Panc1 (cell line): ENCODE measurements at regions not wholly inside any gene's neighbourhood (a gene's known extent, or its start where the extent isn't known, plus 50 kb on each side); places are given as distances from the start of the nearest gene placed in this dataset.

Source experiments
- ATAC-seq: fragments of 200-7000 bp; cut with Tn5 transposase; 2 replicates; pipeline ENCODE4 v1.9.1; 2020; ENCODE audit warnings: mild to moderate bottlenecking, moderate library complexity
- BruUV-seq: library from RNA; stranded (reverse); fragments of 400-500 nt; replicated peaks from 2 replicates; lab custom pipeline; 2021; lab: Mats Ljungman, UMichigan
- CTCF ChIA-PET: fragments of 300-600 bp; sonication (Branson Sonifier 250); formaldehyde crosslinking; loops from one replicate; lab custom pipeline; 2022; ENCODE audit warnings: antibody characterized with exemption; lab: Charles Lee
- POLR2A ChIA-PET: fragments of 300-600 bp; sonication (Branson Sonifier 250); formaldehyde crosslinking; loops from one replicate; lab custom pipeline; 2022; ENCODE audit warnings: antibody characterized with exemption; lab: Charles Lee
- DNase-seq: peaks from one replicate; pipeline ENCODE4 v3.0.0-alpha.2; 2010; ENCODE audit warnings: low read depth, low spot score
- H3K27ac ChIP-seq: 2 replicates; pipeline ENCODE4 v1.5.1; 2011; ENCODE audit warnings: mild to moderate bottlenecking, low read length, inconsistent platforms
- H3K27me3 ChIP-seq: fragments of 200-500 bp; sonication (Bioruptor generic); 2 replicates; pipeline ENCODE4 v1.6.0; 2014; ENCODE audit warnings: low read length, inconsistent platforms; ENCODE audit not compliant: control insufficient read depth, insufficient read depth
- H3K36me3 ChIP-seq: fragments of 200-500 bp; sonication (Bioruptor generic); 2 replicates; pipeline ENCODE4 v1.5.1; 2014; ENCODE audit warnings: inconsistent platforms, mild to moderate bottlenecking, low read length, moderate library complexity; ENCODE audit not compliant: control insufficient read depth, insufficient read depth
- H3K4me1 ChIP-seq: 2 replicates; pipeline ENCODE4 v1.5.1; 2011; ENCODE audit warnings: inconsistent platforms, mild to moderate bottlenecking, low read length, moderate library complexity; ENCODE audit not compliant: control insufficient read depth, insufficient read depth
- H3K4me3 ChIP-seq, 2 experiments: 2 replicates each; pipeline ENCODE4 v1.5.1; 2011 to 2012; ENCODE audit warnings: low read depth in 2 of 2, low read length in 2 of 2, mild to moderate bottlenecking in 2 of 2, inconsistent platforms in 1 of 2, moderate library complexity in 1 of 2
- H3K9me3 ChIP-seq: fragments of 200-500 bp; sonication (Bioruptor generic); 2 replicates; pipeline ENCODE4 v1.5.1; 2014; ENCODE audit warnings: low read depth, mild to moderate bottlenecking, inconsistent platforms, low read length, moderate library complexity; ENCODE audit not compliant: control insufficient read depth, insufficient read depth
- POLR2AphosphoS5 ChIP-seq: IDR thresholded peaks from 2 replicates; pipeline ENCODE4 v1.6.1; 2012; ENCODE audit warnings: mild to moderate bottlenecking, low read depth, low read length, moderate library complexity
- REST ChIP-seq, 2 experiments: IDR thresholded peaks; 2 replicates each; pipeline ENCODE4 v1.6.1; 2011 to 2012; ENCODE audit warnings: low read depth in 2 of 2, control low read depth in 1 of 2, low read length in 1 of 2, mild to moderate bottlenecking in 1 of 2, moderate library complexity in 1 of 2; ENCODE audit not compliant: insufficient read depth in 1 of 2
- SIN3A ChIP-seq: IDR thresholded peaks from 2 replicates; pipeline ENCODE4 v1.6.1; 2012; ENCODE audit warnings: low read depth, mild to moderate bottlenecking, low read length, moderate library complexity, borderline replicate concordance; ENCODE audit not compliant: insufficient read depth
- TCF7L2 ChIP-seq: IDR thresholded peaks from 2 replicates; pipeline ENCODE4 v1.6.1; 2011; ENCODE audit warnings: mild to moderate bottlenecking, low read depth, low read length, inconsistent platforms
- in situ Hi-C: cut with HindIII; loops from 2 replicates; pipeline ENCODE4 v1.10.0; 2016; ENCODE audit warnings: low sequenced_read_pairs, low pct_unique_long_range_greater_than_20kb
- intact Hi-C: fragments of 100-400 bp; cut with micrococcal nuclease; formaldehyde crosslinking; loops from one replicate; pipeline ENCODE4 v1.10.0; 2022; ENCODE audit not compliant: unreplicated experiment
- TF ChIP-seq, protein P1 (sequence below): fragments of 450-650 bp; IDR thresholded peaks from 2 replicates; pipeline ENCODE4 v1.5.1; 2017; ENCODE audit warnings: mild to moderate bottlenecking

GRCh38 chr5:143966280-143966679 is 154.3 kb downstream of the HMHB1 start:
- Histone ChIP-seq H3K27ac (no peak overlapping the region), H3K36me3 (no peaks in the 10 kb centered on the region), H3K4me1 (no peaks in the 10 kb centered on the region), H3K27me3 (peaks cover 2% of the 10 kb centered on the region; the same call in 1 of the 2 replicates), H3K4me3 (no peak overlapping the region), H3K9me3 (no peaks in the 10 kb centered on the region)
- in situ Hi-C loops (no loop called here), intact Hi-C loops (no loop called here)
- CTCF ChIA-PET = no interaction called here
- POLR2A ChIA-PET = no interaction called here
- BruUV-seq = no TSS peak
- DNase-seq (no peak), ATAC-seq (no peak)
- TF ChIP-seq, protein P1, sequence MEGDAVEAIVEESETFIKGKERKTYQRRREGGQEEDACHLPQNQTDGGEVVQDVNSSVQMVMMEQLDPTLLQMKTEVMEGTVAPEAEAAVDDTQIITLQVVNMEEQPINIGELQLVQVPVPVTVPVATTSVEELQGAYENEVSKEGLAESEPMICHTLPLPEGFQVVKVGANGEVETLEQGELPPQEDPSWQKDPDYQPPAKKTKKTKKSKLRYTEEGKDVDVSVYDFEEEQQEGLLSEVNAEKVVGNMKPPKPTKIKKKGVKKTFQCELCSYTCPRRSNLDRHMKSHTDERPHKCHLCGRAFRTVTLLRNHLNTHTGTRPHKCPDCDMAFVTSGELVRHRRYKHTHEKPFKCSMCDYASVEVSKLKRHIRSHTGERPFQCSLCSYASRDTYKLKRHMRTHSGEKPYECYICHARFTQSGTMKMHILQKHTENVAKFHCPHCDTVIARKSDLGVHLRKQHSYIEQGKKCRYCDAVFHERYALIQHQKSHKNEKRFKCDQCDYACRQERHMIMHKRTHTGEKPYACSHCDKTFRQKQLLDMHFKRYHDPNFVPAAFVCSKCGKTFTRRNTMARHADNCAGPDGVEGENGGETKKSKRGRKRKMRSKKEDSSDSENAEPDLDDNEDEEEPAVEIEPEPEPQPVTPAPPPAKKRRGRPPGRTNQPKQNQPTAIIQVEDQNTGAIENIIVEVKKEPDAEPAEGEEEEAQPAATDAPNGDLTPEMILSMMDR = no peak
- TF ChIP-seq SIN3A (no peak), REST (IDR thresholded peaks at IDR 0.05; ENCODE audit: insufficient read depth in 1 of 2, low read depth in 2 of 2, low read length in 1 of 2) (no peak), POLR2AphosphoS5 (no peak), TCF7L2 (no peak)

GRCh38 chr5:143968071-143968878 is 156.3 kb downstream of the HMHB1 start:
- DNase-seq (peak; percentile 48), ATAC-seq (peak; percentile 80; the same call in 1 of the 2 replicates)
- Histone ChIP-seq H3K27me3 (peaks cover 5% of the 10 kb centered on the region; the same call in 1 of the 2 replicates), H3K4me1 (no peaks in the 10 kb centered on the region), H3K4me3 (no peak overlapping the region), H3K36me3 (no peaks in the 10 kb centered on the region), H3K9me3 (no peaks in the 10 kb centered on the region), H3K27ac (no peak overlapping the region)
- POLR2A ChIA-PET = interaction anchor here (0.7 kb wide), 1 partner anchor 761 kb away, joined by 5 read pairs; no protein-coding TSS in a partner anchor
- in situ Hi-C loops (no loop called here), intact Hi-C loops (no loop called here)
- no TSS peak for BruUV-seq
- CTCF ChIA-PET = interaction anchor here (0.7 kb wide), 4 partner anchors 81 to 674 kb away, joined by 3 to 5 read pairs (median 4); no protein-coding TSS in a partner anchor
- TF ChIP-seq, protein P1 = peak; percentile 43; the same call in 1 of the 2 replicates
- TF ChIP-seq TCF7L2 (no peak), REST (IDR thresholded peaks at IDR 0.05; ENCODE audit: insufficient read depth in 1 of 2, low read depth in 2 of 2, low read length in 1 of 2) (no peak), POLR2AphosphoS5 (no peak), SIN3A (no peak)
